CD4-positive, alpha-beta T cell treated with Interleukin-21 for 1 hour (primary cell): ENCODE measurements at regions not wholly inside any gene's neighbourhood (a gene's known extent, or its start where the extent isn't known, plus 50 kb on each side); places are given as distances from the start of the nearest gene placed in this dataset.
"Not testable (repeated sequence)": the region's sequence is repeated elsewhere in the genome, so short reads cannot be mapped to it uniquely, and the experiment has no call there.

Source experiments
- DNase-seq: peaks from one replicate; pipeline ENCODE4 v3.0.0-alpha.2; 2020

- DNase-seq, result no peak
Observed at GRCh38 chr4:62627671-62628070, 1427.5 kb downstream of the ADGRL3 start.

DNA sequence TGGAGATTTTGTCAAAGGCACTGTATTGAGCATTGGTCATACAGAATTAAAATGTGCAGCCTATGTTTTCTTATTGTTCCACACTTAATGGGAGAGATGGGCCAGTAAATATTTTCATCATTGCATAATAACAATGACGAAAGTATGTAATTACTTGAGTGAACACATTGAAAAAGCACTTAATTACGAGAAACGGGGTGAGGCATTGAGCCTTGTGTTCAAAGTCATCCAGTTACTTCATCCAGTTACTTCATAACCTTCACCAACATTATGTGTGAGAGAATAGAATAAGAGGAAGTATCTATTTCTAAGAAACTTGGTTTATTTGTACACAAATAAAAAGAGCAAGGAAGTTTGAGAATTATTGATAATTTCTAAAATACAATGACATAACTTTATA lies 1427.0 kb downstream of the ADGRL3 start:
- no peak for DNase-seq

DNA sequence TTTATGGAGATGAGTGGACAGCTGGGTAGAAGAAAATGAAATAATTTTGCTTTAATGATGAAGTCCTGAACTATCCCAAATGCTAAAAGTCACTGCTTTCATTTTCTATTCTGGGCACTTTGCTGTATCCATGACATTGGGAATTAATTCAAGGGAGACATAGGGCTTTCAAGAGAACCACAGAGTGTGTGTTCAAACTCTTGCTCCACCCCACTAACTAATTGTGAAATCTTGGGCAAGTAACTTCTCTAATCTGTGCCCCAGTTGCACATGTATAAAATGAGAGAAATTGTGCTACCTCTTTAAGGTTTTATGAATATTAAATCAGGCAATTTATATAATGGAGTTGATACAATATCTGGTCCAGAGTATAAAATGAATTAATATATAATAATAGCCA lies 1422.0 kb downstream of the ADGRL3 start:
- no peak for DNase-seq

GRCh38 chr4:62619971-62620370 lies 1419.8 kb downstream of the ADGRL3 start:
- DNase-seq, result no peak

DNA sequence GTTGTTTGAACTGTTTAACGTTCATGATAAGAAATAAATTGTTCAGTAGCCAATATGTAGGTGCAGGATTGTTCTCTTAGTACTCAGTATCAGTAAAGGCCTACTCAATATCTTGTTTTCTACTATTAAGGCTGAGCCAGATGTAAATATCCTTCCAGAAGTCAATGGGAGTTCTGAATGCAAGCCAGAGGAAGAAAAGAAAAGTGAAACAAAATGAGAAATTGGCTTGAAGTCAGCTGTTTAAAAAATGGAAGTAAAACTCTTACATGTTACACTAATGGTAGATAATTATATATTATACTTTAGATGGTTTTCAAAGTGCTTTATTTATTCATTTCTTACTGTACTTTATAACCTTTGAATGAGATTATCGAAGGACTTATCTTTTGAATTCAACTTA lies 1417.9 kb downstream of the ADGRL3 start:
- DNase-seq, result no peak

GRCh38 chr4:62601737-62602136 lies 1401.6 kb downstream of the ADGRL3 start:
- DNase-seq, result no peak

DNA sequence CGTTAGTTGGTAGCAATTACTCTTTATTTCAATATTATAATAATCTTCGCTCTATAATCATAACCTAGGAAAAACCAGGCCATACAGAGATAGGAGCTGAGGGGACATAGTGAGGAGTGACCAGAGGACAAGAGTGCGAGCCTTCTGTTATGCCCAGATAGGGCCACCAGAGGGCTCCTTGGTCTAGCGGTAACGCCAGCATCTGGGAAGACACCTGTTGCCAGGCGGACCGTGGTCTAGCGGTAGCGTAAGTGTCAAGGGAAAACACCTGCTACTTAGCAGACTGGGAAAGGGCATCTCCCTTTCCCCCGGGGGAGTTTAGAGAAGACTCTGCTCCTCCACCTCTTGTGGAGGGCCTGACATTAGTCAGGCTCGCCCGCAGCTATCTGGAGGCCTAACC lies 1395.1 kb downstream of the ADGRL3 start:
- not testable (repeated sequence) for DNase-seq

- no peak for DNase-seq
Observed at GRCh38 chr4:62591756-62592155, 1391.6 kb downstream of the ADGRL3 start.

- no peak for DNase-seq
Observed at GRCh38 chr4:62588671-62589070, 1388.5 kb downstream of the ADGRL3 start.

DNA sequence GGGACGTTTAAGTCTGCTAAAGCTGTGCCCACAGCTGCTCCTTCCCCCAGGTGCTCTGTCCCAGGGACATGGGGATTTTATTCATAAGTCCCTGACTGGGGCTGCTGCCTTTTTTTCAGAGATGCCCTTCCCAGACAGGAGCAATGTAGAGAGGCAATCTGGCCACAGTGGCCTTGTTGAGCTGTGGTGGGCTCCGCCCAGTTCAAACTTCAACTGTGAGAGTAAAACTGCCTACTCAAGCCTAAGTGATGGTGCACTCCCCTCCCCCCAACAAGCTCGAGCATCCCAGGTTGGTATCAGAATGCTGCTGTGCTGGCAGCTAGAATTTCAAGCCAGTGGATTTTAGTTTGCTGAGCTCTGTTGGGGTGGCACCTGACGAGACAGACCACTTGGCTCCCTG lies 1371.4 kb downstream of the ADGRL3 start:
- no peak for DNase-seq

GRCh38 chr4:62560858-62561257 lies 1360.7 kb downstream of the ADGRL3 start:
- no peak for DNase-seq

DNA sequence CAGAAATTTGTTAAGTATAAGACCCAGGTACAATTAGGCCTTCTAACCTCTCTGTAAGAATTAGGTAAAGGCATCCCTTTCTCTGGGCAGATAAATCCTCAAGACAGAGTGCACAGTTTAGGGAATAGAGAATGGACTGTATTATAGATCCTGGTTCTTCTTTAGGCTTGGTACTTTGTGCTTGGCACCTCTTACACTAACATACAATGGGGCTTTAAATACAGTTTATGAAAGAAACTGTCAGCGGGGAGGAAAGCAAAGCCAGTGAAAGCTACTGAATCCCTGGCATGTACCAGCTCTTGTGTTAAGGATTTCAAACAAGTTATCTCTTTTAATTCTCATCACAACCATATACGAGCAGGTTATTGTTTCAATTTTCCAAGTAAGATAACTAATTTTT lies 1350.0 kb downstream of the ADGRL3 start:
- DNase-seq, result no peak

- DNase-seq, result no peak
Observed at GRCh38 chr4:62549601-62550000, 1349.5 kb downstream of the ADGRL3 start.

- no peak for DNase-seq
Observed at GRCh38 chr4:62548765-62549164, 1348.6 kb downstream of the ADGRL3 start.

- no peak for DNase-seq
Observed at GRCh38 chr4:62548108-62548524, 1348.0 kb downstream of the ADGRL3 start.

DNA sequence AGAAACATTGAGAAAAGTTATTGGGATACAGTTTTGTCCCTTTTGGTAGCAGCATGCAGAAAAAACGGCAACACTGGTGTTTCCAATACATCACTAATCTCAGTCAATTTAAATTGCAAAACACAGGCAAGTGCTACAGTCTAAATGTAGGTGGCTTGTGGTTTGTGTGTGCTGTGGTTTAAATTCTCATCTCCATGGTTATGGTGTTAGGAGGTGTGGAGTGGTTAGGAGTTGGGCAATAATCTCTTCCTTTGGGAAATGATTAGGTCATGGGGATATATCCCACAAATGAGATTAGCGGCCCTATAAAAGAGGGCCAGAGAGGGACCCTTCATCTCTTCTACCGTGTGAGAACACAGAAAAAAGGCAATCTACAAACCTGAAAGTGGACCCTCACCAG lies 1344.3 kb downstream of the ADGRL3 start:
- no peak for DNase-seq

DNA sequence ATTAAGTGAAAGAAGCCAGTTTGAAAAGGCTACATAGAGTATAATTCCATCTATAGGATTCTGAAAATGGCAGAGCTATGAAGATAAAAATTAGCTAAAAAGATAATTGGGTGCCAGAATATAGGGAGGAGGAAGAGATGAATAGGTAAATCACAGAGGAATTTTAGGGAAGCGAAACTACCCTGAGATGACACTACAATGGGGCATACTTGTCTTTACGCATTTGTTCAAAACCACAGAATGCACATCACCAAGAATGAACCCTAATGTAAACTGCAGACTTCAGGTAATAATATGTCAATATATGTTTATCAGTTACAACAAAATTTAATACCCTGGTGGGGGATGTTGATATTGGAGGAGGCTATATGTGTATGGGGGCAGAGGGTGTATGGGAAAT lies 1342.9 kb downstream of the ADGRL3 start:
- DNase-seq, result no peak

DNA sequence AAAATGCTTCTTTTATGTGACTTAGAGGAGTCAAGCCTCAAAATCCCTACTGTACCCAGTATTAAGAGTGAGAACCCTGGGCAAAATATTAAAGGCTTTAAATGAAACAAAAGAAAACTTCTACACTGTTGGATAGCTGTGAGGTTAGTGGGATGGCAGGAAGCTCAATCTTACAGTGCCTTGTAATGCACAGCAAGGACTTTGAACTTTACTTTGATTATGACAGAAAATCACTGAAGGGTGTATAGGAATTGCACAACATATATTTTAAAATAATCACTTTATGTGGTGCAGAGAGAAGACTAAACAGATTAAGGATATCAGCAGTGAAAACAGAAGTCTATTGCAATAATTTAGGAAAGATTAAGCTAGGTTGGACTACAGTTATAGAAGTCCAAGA lies 1333.4 kb downstream of the ADGRL3 start:
- DNase-seq, result no peak

DNA sequence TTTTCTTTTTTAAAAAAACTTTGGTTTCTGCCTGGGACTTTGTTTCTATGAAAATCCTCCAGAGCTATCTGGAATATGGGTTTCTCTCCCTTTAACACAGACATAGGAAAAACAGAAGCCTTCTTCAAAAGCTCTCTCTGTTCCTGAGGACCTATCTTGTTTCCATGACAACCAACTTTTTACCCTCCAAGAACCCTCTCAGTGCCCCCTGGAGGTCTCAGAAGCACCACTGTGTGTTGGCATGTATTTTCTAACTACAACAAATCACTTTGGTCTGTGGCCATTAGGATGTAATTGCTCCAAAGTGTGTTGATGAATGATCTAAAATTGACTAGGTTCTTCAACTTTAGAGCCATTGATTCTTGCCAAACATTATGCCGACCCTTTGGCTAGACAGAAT lies 1331.6 kb downstream of the ADGRL3 start:
- DNase-seq, result no peak

- DNase-seq, result no peak
Observed at GRCh38 chr4:62531264-62531663, 1331.1 kb downstream of the ADGRL3 start.

DNA sequence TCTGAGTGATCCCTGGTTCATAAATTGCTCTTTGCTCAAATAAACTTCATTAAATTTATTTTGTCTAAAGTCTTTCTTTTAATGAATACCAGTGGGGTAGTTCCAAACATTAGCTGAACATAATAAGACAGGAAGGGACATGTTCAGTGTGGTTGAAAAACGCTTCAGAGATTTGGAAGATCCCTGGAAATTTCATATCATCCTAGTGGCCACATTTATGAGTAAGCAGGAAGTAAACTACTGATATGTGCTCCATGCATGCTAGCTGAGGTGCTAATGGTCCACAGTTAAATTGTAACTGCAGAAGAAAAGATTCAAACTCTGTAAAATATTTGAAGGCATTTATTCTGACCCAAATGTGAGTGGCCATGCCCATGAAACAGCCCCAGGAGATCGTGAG lies 1328.7 kb downstream of the ADGRL3 start:
- DNase-seq, result no peak

GRCh38 chr4:62526671-62527070 lies 1326.5 kb downstream of the ADGRL3 start:
- no peak for DNase-seq

GRCh38 chr4:62523256-62523655 lies 1323.1 kb downstream of the ADGRL3 start:
- DNase-seq, result no peak

- DNase-seq, result no peak
Observed at GRCh38 chr4:62522273-62522672, 1322.1 kb downstream of the ADGRL3 start.

- no peak for DNase-seq
Observed at GRCh38 chr4:62517716-62518115, 1317.6 kb downstream of the ADGRL3 start.

- no peak for DNase-seq
Observed at GRCh38 chr4:62513306-62513705, 1313.2 kb downstream of the ADGRL3 start.
